ENCODE measurements at regions not wholly inside any gene's neighbourhood (a gene's known extent, or its start where the extent isn't known, plus 50 kb on each side); places are given as distances from the start of the nearest gene placed in this dataset.

DNA sequence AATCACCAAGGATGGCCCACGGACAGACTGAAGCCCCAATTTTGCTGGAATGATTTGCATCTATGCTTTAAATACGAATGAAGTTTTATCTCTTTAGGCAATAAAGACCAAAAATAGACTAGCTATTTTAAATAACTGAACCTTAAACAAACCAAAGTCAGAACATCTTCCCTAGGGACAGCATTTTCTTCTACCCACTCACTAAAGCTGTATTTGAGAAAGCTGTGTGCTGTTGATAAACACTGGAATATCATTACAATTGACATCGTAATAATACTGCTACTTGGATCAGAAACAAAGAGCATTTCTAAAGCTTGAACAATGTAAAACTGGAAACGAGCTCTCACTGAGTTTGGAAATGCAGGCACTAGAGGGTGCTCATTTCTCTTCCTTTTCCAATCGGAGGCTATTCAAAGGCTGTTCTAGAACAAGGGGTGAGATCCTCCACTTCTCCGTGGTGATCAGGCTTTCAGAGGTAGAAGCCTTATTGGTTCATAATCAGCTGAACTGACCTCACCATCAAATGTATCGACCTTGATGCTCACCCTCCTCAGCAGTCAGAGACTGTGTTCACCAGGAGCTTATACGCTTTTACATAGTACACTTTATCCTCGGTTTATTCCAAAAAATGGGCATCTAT is 225.3 kb upstream of the PRSS1 start:
- no peak for TF ChIP-seq POLR2A (IDR thresholded peaks at IDR 0.05)
- TF ChIP-seq, protein P1, sequence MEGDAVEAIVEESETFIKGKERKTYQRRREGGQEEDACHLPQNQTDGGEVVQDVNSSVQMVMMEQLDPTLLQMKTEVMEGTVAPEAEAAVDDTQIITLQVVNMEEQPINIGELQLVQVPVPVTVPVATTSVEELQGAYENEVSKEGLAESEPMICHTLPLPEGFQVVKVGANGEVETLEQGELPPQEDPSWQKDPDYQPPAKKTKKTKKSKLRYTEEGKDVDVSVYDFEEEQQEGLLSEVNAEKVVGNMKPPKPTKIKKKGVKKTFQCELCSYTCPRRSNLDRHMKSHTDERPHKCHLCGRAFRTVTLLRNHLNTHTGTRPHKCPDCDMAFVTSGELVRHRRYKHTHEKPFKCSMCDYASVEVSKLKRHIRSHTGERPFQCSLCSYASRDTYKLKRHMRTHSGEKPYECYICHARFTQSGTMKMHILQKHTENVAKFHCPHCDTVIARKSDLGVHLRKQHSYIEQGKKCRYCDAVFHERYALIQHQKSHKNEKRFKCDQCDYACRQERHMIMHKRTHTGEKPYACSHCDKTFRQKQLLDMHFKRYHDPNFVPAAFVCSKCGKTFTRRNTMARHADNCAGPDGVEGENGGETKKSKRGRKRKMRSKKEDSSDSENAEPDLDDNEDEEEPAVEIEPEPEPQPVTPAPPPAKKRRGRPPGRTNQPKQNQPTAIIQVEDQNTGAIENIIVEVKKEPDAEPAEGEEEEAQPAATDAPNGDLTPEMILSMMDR (IDR thresholded peaks at IDR 0.05): no peak
- no peak for TF ChIP-seq POLR2AphosphoS5 (IDR thresholded peaks at IDR 0.05)
